NB4 (cell line): ENCODE measurements at regions not wholly inside any gene's neighbourhood (a gene's known extent, or its start where the extent isn't known, plus 50 kb on each side); places are given as distances from the start of the nearest gene placed in this dataset.
"Not testable (repeated sequence)": the region's sequence is repeated elsewhere in the genome, so short reads cannot be mapped to it uniquely, and the experiment has no call there.

Source experiments
- DNase-seq: peaks from one replicate; pipeline ENCODE4 v3.0.0; 2010; ENCODE audit warnings: low read depth
- H3K4me3 ChIP-seq: one replicate; pipeline ENCODE4 v1.5.1; 2011; ENCODE audit warnings: mild to moderate bottlenecking, low read depth, low read length, moderate library complexity
- MYC ChIP-seq: IDR thresholded peaks from 2 replicates; pipeline ENCODE4 v1.6.1; 2011; ENCODE audit warnings: low read depth, low read length
- POLR2A ChIP-seq: IDR thresholded peaks from 2 replicates; pipeline ENCODE4 v1.6.1; 2011; ENCODE audit warnings: mild to moderate bottlenecking; ENCODE audit not compliant: insufficient read length; ENCODE audit errors: extremely low read depth
- TF ChIP-seq, protein P1 (sequence below): IDR thresholded peaks from one replicate; pipeline ENCODE4 v1.5.1; 2012; ENCODE audit warnings: low read depth, low read length
- TF ChIP-seq, protein P2 (sequence below): IDR thresholded peaks from 2 replicates; pipeline ENCODE4 v1.6.1; 2011; ENCODE audit warnings: low read depth, low read length

DNA sequence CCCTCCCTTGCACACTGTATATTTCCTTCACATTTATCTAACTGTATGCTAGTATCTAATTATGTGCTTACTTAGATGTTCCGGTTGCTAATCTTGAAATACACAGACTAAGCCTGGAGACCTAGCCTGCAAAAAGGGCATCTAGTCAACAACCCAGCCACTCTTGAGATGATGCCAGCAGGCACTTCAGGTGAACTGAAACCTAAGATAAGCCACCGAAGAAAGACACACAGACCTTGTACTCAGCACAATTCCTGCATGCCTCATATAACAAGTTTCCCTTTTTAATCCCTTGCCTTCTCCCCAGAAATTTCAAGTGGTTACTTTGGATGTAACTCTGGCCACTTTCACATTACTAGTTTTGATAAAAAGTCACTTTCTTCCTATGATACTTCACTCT, 2506.6 kb downstream of the ARAP2 start:
- DNase-seq = no peak
- no peak overlapping the region for H3K4me3 ChIP-seq
- no peak for TF ChIP-seq MYC

DNA sequence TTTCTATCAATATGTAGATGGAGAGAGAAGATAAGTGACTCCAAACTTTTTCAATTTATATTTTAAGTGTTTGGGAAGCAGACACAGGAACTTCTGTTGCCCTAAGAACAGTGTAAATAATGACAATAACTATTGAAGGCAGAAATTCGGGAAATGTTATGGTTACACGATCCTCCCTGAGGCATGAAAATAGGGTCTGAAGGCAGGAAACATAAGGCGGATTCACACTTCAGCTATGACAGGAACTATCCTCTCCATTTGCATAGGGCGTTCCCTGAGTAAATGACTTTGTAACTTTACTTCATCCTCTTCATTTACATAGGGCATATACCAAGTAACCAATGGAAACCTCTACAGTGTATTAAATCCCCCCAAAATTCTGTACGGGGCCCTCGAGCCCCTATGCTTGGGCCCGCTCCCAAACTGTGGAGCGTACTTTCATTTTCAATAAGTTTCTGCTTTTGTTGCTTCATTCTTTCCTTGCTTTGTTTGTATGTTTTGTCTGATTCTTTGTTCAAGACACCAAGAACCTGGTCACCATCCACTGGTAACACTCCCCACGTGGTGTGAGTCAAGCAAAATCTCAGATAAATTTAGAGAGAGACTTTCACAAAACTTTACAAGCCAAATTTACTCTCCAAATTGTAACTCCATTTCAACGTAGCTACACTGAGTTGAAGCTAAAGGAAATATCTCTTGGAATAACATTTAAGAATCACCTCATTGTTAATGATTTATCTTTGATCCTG, 2504.3 kb downstream of the ARAP2 start:
- DNase-seq = no peak
- TF ChIP-seq, protein P1, sequence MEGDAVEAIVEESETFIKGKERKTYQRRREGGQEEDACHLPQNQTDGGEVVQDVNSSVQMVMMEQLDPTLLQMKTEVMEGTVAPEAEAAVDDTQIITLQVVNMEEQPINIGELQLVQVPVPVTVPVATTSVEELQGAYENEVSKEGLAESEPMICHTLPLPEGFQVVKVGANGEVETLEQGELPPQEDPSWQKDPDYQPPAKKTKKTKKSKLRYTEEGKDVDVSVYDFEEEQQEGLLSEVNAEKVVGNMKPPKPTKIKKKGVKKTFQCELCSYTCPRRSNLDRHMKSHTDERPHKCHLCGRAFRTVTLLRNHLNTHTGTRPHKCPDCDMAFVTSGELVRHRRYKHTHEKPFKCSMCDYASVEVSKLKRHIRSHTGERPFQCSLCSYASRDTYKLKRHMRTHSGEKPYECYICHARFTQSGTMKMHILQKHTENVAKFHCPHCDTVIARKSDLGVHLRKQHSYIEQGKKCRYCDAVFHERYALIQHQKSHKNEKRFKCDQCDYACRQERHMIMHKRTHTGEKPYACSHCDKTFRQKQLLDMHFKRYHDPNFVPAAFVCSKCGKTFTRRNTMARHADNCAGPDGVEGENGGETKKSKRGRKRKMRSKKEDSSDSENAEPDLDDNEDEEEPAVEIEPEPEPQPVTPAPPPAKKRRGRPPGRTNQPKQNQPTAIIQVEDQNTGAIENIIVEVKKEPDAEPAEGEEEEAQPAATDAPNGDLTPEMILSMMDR = no peak
- TF ChIP-seq, protein P2, sequence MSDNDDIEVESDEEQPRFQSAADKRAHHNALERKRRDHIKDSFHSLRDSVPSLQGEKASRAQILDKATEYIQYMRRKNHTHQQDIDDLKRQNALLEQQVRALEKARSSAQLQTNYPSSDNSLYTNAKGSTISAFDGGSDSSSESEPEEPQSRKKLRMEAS = no peak
- TF ChIP-seq MYC = no peak
- TF ChIP-seq POLR2A = no peak
- no peak overlapping the region for H3K4me3 ChIP-seq

DNA sequence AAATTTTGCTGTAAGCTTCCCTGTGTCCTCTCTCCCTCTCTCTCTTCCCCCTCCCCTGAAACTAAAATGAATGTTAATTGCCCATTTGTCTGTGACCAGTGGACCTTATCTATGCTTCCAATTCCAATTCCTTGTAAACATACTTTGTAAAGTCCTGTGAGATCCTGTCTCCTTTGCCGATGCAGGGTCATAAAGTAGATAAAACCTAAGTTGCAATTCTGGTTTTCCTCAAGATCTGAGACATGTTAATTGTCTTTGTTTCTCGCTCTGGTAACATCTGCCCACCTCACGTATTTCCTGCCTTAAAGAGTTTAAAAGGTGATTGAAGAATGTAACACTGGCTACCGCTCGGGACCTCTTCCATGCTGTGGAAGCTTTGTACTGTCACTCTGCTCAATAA, 2503.4 kb downstream of the ARAP2 start:
- not testable (repeated sequence) for DNase-seq, H3K4me3 ChIP-seq

DNA sequence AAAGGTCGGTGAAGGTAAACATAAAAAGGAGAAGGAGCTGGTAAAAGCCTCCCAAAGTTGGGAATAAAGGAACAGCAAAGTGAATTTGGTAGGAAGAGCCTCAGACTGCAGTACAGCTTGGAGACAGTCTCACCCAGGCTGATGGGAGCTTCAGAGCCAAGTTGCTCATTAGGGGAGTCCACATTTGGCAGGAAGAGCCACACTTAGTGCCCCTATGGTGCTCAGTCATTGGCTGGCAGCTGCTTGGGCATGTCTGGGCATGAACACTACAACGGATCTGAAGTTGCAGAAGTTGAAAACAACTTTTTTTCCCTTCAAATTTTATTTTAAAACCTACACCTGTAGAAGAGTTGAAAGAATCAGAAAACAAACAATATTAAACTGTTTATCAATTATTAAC, 2497.3 kb downstream of the ARAP2 start:
- TF ChIP-seq MYC = no peak
- TF ChIP-seq POLR2A = no peak
- TF ChIP-seq, protein P2 = no peak
- H3K4me3 ChIP-seq = no peak overlapping the region
- DNase-seq = no peak

DNA sequence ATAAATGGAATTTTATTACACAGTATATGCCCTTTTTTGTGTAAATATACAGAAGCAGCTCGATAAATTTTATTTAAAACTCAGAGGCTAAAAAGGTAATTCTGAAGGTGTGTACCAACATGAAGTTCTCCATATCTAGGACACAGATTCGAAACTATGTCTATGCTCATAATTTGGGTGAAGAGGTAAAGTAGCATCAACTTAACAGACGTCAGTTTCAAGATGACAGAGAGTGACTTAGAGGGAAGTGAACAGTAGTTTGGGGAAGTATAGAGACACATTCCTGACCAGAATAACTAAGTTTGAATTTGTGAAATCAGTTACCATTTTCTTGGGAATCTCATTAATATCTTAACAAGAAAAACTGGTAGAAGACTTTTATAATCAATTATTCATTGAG, 2493.3 kb downstream of the ARAP2 start:
- no peak for DNase-seq
- no peak overlapping the region for H3K4me3 ChIP-seq
- TF ChIP-seq, protein P1 = no peak
- TF ChIP-seq POLR2A = no peak
- no peak for TF ChIP-seq MYC
- TF ChIP-seq, protein P2 = no peak

DNA sequence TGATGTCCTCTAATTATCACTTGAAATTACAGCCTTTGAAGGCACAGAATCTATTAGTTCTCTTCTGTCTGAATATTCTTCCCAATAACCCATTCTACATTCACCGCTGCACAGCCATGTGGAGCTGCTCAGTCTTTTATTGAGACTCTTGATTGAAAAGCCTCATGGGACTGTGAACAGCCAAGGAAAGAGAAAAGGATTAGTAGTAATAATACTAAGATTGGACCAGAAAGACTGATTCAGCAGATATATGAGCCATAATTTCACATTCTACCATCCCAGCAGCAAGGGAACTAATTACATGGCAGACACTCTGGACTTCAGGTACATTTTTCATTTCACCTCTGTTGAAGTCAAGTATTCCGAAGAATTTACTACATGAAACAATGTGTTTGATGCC, 2471.7 kb downstream of the ARAP2 start:
- TF ChIP-seq, protein P1 = no peak
- TF ChIP-seq POLR2A (no peak), MYC (no peak)
- TF ChIP-seq, protein P2 = no peak
- DNase-seq = no peak
- H3K4me3 ChIP-seq = no peak overlapping the region

DNA sequence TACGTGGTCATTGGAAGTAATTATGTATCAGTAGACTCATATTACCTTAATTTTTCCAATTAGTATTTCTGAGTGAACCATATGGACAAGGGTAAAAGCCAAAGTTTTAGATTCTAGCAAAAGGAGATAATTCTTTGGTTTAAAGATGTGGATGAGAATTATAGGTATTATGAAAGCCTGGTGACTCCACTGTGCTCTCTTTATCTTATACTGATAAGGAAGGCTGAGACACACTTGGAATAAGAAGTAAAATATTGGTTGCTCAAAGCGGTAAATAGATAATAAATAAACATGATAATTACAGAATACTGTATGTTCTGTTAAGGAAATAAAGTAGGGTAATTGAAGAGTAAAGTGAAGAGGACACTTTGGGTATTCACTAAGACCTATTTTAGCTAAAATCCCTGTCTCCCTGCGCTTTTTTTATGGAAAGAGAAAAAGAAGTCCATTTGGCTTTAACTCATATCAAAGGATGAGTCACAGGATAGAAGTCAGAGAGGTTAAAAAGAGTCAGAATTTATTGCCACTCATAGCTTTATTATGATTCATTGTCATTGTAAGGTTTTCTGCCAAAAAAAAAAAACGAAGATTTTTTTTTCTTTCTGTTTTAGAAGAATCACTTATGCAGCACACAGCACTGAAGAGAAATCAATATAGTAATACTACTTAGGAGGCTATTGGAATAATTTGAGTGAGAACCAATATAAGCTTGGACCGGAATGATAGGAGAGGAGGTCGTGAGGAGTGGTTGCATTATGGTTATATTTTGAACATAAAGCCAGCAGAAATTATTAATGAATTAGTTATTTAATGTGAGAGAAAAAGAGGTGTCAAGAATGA, 2463.1 kb downstream of the ARAP2 start:
- TF ChIP-seq, protein P1 = no peak
- TF ChIP-seq, protein P2 = no peak
- TF ChIP-seq POLR2A = no peak
- no peak for TF ChIP-seq MYC
- no peak overlapping the region for H3K4me3 ChIP-seq
- DNase-seq = no peak
